GM18507 (cell line): ENCODE measurements at regions not wholly inside any gene's neighbourhood (a gene's known extent, or its start where the extent isn't known, plus 50 kb on each side); places are given as distances from the start of the nearest gene placed in this dataset.
"Not testable (repeated sequence)": the region's sequence is repeated elsewhere in the genome, so short reads cannot be mapped to it uniquely, and the experiment has no call there.

Experiments
- DNase-seq: peaks from one replicate; pipeline ENCODE4 v3.0.0; 2011; ENCODE audit warnings: low read depth; ENCODE audit not compliant: insufficient read length; ENCODE audit errors: extremely low spot score
- FAIRE-seq: peaks from 2 replicates; lab custom pipeline; 2011; peaks lifted over from hg19 to GRCh38; lab: Jason Lieb, UNC

DNA sequence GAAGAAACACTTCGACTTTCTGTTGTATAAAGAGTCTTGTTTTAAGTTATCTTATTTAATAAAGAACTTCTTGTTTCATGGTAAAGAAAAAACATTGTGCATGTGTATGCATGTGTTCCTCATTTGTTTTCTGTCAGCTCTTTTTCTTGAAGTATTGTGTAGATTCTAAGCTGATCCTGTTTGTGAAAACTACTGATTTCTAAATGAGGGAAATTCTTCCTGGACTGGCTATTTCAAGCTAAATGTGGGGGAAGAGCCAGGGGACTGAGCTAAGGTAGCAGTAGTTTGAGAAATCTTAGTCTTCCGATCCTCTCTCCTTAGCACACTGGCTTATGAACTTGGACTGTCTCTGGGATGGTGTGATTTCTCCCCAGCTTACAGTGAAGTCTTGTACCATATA lies 56.4 kb upstream of the RBMS1 start:
- no peak for FAIRE-seq
- DNase-seq: no peak

DNA sequence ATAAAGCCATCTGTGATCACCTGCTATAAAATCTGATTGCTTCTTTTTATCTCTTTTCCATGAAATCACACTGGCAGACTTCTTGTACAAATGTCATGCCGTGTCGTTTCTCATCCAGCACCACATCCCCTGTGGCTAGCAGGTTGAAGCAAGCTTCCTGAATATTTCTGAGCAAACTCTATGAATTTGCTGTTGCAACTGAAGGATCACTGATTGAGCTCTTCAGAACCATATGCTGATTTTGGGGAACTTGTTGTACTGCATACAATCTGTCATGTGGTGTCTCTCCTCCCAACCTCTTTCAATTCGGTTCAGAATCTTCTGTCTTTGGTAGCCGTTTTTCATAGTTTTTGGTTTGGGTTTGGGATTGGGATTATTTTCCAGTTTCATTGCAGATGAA lies 57.7 kb upstream of the RBMS1 start:
- FAIRE-seq (no peak), DNase-seq (no peak)

DNA sequence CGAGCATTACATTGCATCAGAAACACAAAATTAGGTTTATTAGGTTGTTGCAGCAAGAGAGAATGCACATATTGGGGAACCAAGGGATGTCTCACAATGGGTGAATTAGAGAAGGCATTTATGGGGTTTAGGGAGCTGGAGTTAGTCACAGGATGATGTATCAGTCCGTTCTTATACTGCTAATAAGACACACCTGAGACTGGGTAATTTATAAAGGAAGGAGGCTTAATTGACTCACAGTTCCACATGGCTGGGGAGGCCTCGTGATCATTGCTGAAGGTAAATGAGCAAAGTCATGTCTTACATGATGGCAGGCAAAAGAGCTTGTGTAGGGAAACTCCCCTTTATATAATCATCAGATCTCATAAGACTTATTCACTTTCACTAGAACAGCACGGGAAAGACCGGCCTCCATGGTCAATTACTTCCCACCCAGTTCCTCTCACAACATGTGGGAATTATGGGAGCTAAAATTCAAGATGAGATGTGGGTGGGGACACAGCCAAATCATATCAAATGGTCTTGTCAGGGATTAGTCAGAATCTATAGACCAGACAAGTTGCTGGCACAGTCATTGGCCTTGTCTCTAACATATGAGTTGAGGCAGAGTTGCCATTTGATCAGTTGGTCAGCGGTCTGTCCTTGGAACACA lies 61.9 kb upstream of the RBMS1 start:
- no peak for DNase-seq
- no peak for FAIRE-seq

GRCh38 chr2:160557903-160558302 lies 64.3 kb upstream of the RBMS1 start:
- no peak for DNase-seq
- FAIRE-seq: no peak

DNA sequence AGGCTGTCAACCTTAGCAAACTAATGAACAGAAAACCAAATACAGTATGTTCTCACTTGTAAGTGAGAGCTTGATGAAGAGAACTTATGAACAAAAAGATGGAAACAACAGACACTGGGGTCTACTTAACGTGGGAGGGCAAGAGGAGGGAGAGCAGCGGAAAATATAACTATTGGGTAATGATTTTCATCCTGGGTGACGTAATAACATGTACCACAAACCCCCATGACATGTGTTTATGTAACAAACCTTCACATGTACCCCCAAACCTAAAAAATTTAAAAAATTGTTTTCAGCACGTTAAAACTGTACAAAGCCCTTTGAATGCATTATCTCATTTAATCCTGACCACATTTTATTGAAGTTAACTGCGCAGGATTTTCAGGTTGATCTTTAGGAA lies 64.9 kb upstream of the RBMS1 start:
- FAIRE-seq (no peak), DNase-seq (no peak)

DNA sequence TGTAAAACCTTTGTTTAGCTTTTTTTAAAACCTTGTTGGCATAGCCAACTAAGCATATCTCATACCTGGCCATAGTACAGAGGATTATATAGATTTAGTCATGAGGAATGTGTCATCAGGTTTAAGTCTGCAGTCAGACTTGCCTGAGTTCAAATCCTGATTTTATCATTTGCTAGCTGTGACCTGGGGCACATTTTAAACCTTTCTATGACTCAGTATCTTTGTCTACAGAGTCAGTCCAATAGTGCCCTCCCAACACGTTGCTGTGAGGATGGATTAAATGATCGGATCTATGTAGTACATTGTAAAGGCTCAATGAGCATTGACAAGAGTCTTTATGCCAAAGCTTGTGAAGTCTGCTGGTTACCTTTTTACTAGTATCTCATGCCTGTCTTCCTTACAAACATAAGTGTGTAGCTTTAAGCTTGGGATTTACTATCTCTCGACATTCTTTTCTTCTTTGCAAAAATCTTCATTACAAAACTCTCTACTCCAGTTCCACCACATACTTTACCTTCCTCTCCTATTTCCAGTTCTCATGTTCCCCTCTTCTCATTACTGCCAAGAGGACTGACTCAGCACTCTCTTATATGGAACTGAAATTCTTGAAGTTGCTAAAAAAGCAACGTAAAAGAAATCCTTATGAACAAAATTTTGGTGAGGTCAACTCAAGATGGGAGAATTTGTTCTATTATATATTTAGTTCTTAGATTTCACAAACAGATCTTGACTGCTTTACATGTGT lies 68.1 kb upstream of the RBMS1 start:
- DNase-seq: no peak
- no peak for FAIRE-seq

DNA sequence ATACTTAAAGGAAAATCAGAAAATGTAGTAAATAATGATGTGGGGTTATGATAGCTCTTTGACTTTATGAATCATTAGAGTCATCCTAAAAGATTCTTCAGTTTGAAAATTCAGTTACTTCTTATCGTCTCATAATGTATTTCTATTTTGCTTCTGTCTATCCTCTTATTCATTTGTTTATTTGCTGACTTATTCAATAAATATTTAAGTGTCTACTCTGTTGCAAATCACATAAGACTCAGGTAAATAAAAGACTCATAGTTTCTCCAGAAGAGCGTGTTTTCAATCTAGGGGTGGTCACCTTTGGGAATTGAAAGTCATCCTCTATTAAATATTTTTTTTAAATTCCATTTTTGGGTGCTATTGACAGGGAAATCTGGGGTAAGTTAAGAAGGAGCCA lies 69.1 kb upstream of the RBMS1 start:
- DNase-seq: no peak
- FAIRE-seq: no peak

GRCh38 chr2:160564591-160564990 lies 71.0 kb upstream of the RBMS1 start:
- DNase-seq: no peak
- FAIRE-seq: no peak

DNA sequence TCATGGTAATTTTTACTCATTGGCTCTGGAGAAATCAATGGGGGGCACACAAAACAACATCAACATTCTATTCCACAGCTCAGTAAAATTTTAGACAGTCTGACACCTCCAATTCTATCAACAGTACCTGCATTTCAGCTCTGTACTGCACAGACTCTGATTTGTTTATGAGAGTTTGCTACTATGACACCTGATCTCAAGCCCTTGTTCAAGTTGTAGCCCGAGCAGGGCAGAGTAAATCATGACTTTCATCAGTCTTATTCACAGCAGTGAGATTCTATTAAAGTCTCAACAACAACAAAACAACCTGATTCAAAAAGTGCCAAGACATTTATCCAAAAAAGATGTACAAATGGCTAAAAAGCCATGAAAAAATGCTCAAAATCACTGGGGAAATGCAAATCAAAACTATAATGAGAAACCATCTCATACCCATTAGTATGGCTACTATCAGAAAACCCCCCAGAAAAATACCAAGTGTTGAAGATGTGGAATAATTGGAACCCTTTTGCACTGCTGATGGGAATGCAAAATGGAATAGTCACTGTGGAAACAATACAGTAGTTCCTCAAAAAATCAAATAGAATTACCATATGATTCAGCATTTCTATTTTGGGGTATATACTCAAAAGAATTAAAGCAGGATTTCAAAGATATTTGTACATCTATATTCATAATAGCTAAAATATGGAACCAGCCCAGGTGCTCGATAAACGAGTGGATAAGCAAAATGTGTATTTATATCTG lies 71.7 kb upstream of the RBMS1 start:
- FAIRE-seq: no peak
- DNase-seq: no peak

DNA sequence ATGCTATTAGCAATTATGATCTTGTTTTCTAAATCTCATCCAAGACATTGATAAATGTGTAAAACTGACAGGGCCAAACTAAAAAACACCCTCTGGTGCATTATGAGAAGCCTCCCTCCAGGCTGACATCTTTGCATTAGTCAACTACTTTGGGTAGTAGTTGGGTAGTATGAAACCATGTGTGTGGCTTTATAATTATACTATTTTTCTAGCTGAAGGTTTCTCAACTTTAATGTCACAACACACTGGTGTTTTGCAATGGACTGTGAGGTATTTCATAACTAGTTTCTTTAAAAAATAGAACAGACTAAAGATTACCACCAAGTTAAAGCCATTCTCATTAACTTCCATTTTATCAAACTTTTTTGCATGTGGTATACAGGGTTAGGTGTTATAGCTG lies 73.1 kb upstream of the RBMS1 start:
- FAIRE-seq (no peak), DNase-seq (no peak)

DNA sequence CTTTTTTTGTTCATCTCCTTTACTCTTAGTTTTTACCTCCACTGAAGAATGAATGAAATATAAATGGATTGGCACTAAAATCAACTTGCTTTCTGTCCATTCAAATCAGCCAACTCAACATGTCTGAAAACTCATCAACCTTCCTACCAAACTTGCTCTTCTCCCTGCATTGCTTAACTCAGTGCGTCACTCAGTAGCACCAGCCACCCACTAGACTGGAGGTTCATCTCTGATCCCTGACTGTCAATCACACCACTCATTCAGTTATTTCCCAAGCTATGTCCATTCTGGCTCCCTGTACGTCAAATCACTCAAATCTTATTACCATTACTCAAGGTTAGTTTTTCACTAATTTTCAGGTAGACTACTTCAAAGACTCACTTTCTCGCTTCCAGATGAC lies 75.2 kb upstream of the RBMS1 start:
- FAIRE-seq (no peak), DNase-seq (no peak)

DNA sequence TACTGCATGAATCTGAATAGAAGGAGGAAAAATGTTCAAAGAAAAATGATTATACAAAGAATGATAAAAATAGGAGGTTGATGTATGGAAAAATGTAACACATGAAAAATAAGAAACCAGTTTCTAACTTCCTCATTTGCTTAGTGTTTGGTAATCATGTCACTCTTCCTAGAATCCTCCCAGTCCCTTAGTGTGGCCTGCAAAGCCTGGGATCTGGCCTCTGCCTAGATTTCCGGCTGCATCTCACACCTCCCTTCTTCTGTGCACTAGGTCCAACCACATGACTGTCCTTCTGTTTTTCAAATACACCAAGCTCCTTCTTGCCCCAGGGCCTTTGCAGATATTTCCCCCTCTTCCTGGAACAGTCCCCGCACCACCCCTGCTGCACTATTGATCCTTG lies 76.8 kb upstream of the RBMS1 start:
- FAIRE-seq (no peak), DNase-seq (no peak)

DNA sequence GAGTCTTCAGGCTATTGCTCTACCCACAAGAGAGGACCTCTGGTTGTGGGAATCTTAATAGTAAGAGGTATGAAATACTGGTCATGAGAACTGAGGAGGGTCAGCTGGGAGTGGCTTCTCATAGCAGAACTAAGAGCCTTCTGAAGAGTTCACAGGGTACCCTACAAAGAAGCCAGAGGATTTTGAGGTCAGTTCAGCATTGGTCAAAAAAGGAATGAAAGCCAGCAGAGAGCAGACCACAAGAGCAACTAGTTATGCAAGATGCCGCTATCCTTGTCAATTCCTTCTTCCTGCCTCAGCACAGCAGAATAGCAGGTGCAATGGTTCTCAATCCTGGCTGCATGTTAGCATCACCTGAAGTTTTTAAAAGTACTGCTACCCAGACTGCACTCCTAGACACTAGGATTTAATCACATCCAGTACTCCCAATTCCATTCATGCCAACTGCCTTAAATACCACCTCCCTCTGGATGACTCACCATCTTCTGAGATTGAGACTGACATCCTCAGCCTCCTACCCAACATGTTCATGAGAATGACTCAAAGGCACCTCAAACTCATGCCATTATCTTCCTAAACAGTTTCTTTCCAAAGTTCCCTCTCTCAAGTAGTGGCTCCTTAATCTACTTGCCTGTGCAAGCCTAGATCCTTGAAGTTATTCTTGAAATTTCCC lies 81.0 kb upstream of the RBMS1 start:
- no peak for FAIRE-seq
- DNase-seq: no peak

DNA sequence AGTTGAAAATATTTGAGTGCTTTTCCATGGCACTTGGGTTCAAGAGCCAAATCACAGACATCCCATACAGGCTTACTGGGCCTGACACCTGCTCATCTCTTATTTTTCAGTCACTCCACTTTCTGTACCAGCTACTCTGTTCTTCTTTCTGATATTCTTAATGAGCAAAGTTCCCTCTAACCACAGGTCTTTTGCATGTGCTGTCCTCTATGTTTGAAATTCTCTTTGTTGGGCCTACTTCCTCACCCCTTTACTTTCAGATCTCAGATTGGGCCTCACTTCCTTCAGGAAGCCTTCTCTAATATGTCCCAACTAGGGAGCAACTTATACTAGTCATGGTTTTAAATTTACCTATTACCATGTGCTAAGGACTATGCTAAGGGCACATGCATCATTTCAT lies 81.8 kb upstream of the RBMS1 start:
- DNase-seq: no peak

DNA sequence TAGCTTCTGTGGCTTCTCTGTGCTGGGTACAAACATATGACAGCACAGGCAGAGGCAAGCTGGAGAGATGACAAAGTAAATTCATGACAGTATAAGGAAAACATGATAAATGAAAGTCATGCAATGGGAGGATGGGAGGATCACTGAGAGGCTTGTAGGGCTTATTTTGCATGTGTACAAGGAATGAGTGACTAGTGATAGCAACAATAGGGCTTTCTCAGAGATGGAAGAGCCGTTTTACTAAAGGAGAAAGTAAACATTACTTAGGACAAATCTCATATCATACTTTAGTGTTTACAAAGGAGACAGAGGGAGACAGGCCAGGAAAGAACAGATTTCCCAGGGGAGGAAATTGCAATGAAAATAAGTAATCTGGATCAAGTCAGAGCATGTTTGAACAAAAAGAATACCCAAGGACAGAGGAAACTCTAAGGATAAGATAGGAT lies 82.5 kb upstream of the RBMS1 start:
- no peak for DNase-seq
- FAIRE-seq: no peak

More for the DNA sequence above, 81.8 kb upstream of the RBMS1 start:
- FAIRE-seq: no peak

DNA sequence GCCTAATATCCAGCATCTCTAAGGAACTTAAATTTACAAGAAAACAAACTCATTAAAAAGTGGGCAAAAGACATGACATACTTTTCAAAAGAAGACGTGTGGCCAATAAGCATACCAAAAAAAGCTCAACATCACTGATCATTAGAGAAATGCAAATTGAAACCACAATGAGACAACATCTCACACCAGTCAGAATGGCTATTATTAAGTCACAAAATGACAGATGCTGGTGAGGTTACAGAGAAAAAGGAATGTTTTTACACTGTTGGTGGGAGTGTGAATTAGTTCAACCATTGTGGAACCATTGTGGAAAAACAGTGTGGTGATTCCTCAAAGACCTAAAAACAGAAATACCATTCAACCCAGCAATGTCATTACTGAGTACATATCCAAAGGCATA lies 83.5 kb upstream of the RBMS1 start:
- not testable (repeated sequence) for DNase-seq
- FAIRE-seq: peak; percentile 21

DNA sequence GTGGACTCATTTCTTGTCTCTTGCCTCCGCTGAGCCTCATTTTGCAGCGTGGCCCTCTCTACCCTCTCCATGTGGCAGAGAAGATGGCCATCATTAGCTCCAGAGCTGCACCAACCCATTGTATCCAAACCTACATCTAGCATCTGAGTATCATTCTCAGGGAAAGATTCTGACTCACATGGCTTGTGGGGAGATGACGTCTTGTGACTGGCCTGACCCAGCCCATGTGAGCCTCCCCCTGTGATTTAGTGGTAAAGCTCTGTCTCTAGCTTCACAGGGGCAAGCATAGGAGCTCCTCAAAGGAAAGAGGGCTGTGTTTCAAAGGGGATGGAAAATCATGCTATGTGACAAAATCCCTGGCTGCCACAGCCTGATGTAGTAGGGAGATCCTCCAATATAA lies 87.4 kb upstream of the RBMS1 start:
- FAIRE-seq (no peak), DNase-seq (no peak)

- FAIRE-seq (no peak), DNase-seq (no peak)
Observed at GRCh38 chr2:160581448-160581847, 87.8 kb upstream of the RBMS1 start.

- DNase-seq (no peak), FAIRE-seq (no peak)
Observed at GRCh38 chr2:160582081-160582480, 88.5 kb upstream of the RBMS1 start.

GRCh38 chr2:160582490-160583145 lies 89.0 kb upstream of the RBMS1 start:
- no peak for DNase-seq
- FAIRE-seq: no peak
